IMR-90 (cell line): ENCODE measurements at regions not wholly inside any gene's neighbourhood (a gene's known extent, or its start where the extent isn't known, plus 50 kb on each side); places are given as distances from the start of the nearest gene placed in this dataset.

Experiments used
- CHD1 ChIP-seq: IDR thresholded peaks from 2 replicates; pipeline ENCODE4 v1.6.1; 2012; ENCODE audit warnings: low read depth, low read length, improper control_type of control experiment
- ELK1 ChIP-seq: fragments of 150-350 bp; IDR thresholded peaks from 2 replicates; pipeline ENCODE4 v1.6.1; 2016; ENCODE audit warnings: low read depth, mild to moderate bottlenecking, low read length, moderate library complexity, borderline replicate concordance
- FOS ChIP-seq: fragments of 150-350 bp; IDR thresholded peaks from 2 replicates; pipeline ENCODE4 v1.6.1; 2016; ENCODE audit warnings: low read depth, low read length
- MAFK ChIP-seq: IDR thresholded peaks from 2 replicates; pipeline ENCODE4 v1.6.1; 2012; ENCODE audit warnings: low read depth, low read length, improper control_type of control experiment
- POLR2A ChIP-seq: IDR thresholded peaks from 2 replicates; pipeline ENCODE4 v1.6.1; 2012; ENCODE audit warnings: mild to moderate bottlenecking, low read depth, low read length
- SMC3 ChIP-seq: fragments of 150-350 bp; IDR thresholded peaks from 2 replicates; pipeline ENCODE4 v1.6.1; 2016; ENCODE audit warnings: low read depth, mild to moderate bottlenecking, antibody characterized with exemption, low read length, moderate library complexity
- TF ChIP-seq, protein P1 (sequence below): conservative IDR thresholded peaks from 2 replicates; pipeline ENCODE4 v1.5.1; 2012; ENCODE audit warnings: mild to moderate bottlenecking, low read depth, low read length, improper control_type of control experiment
- TF ChIP-seq, protein P2 (sequence below): fragments of 150-350 bp; IDR thresholded peaks from 2 replicates; pipeline ENCODE4 v1.6.1; 2017; ENCODE audit warnings: mild to moderate bottlenecking, antibody characterized with exemption, low read length, low read depth

DNA sequence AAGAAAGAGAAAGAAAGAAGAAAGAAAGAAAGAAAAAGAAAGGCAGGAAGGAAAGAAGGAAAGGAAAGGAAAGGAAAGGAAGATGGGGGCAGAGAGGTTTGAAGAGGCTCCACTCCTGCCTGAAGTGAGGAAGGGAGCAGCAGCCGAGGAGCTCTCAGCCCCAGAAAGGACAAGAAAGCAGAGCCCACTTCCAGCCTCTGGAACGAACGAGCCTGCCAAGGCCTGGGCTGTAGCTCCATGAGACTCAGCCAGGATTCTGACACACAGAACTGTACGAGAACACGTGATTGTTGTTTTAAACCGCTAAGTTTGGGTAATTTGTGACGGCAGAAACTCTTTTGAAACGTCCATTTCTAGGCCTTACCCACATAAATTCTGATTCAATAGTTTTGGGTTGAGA is 69.5 kb downstream of the TTLL2 start:
- TF ChIP-seq, protein P1, sequence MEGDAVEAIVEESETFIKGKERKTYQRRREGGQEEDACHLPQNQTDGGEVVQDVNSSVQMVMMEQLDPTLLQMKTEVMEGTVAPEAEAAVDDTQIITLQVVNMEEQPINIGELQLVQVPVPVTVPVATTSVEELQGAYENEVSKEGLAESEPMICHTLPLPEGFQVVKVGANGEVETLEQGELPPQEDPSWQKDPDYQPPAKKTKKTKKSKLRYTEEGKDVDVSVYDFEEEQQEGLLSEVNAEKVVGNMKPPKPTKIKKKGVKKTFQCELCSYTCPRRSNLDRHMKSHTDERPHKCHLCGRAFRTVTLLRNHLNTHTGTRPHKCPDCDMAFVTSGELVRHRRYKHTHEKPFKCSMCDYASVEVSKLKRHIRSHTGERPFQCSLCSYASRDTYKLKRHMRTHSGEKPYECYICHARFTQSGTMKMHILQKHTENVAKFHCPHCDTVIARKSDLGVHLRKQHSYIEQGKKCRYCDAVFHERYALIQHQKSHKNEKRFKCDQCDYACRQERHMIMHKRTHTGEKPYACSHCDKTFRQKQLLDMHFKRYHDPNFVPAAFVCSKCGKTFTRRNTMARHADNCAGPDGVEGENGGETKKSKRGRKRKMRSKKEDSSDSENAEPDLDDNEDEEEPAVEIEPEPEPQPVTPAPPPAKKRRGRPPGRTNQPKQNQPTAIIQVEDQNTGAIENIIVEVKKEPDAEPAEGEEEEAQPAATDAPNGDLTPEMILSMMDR: no peak
- TF ChIP-seq POLR2A: no peak
- no peak for TF ChIP-seq MAFK
- TF ChIP-seq SMC3: no peak
- TF ChIP-seq, protein P2, sequence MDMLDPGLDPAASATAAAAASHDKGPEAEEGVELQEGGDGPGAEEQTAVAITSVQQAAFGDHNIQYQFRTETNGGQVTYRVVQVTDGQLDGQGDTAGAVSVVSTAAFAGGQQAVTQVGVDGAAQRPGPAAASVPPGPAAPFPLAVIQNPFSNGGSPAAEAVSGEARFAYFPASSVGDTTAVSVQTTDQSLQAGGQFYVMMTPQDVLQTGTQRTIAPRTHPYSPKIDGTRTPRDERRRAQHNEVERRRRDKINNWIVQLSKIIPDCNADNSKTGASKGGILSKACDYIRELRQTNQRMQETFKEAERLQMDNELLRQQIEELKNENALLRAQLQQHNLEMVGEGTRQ: no peak
- no peak for TF ChIP-seq CHD1
- no peak for TF ChIP-seq FOS
- TF ChIP-seq ELK1: no peak
